HCT116 (cell line): ENCODE measurements at regions not wholly inside any gene's neighbourhood (a gene's known extent, or its start where the extent isn't known, plus 50 kb on each side); places are given as distances from the start of the nearest gene placed in this dataset.
"Not testable (repeated sequence)": the region's sequence is repeated elsewhere in the genome, so short reads cannot be mapped to it uniquely, and the experiment has no call there.

Experiments
- CBX3 ChIP-seq: IDR thresholded peaks from 2 replicates; pipeline ENCODE4 v1.6.1; 2012; ENCODE audit warnings: low read depth
- CTCF ChIP-seq, 3 experiments: fragments of 200-600 bp in 1 of 3; sonication (generic) in 1 of 3; IDR thresholded peaks in 2 of 3; conservative IDR thresholded peaks in 1 of 3; 2 replicates each; pipeline ENCODE4 v1.5.1; 2012 to 2017; ENCODE audit warnings: low read depth in 2 of 3, low read length in 2 of 3, antibody characterized with exemption in 1 of 3, borderline replicate concordance in 1 of 3, control low read depth in 1 of 3, mild to moderate bottlenecking in 1 of 3, mixed read lengths in 1 of 3, mixed run types in 1 of 3, moderate library complexity in 1 of 3; ENCODE audit not compliant: insufficient read depth in 1 of 3
- EZH2 ChIP-seq: fragments of 200-600 bp; sonication (generic); IDR thresholded peaks from 2 replicates; pipeline ENCODE4 v1.6.1; 2017; ENCODE audit warnings: antibody characterized with exemption, mixed run types
- POLR2A ChIP-seq: IDR thresholded peaks from 2 replicates; pipeline ENCODE4 v1.7.0; 2011; ENCODE audit warnings: borderline replicate concordance; ENCODE audit not compliant: insufficient read depth, insufficient read length; ENCODE audit errors: extremely low read depth
- POLR2AphosphoS5 ChIP-seq: IDR thresholded peaks from 2 replicates; pipeline ENCODE4 v1.6.1; 2011; ENCODE audit warnings: mild to moderate bottlenecking, low read depth, low read length, moderate library complexity
- SP1 ChIP-seq: IDR thresholded peaks from 2 replicates; pipeline ENCODE4 v1.6.1; 2012; ENCODE audit warnings: low read depth

DNA sequence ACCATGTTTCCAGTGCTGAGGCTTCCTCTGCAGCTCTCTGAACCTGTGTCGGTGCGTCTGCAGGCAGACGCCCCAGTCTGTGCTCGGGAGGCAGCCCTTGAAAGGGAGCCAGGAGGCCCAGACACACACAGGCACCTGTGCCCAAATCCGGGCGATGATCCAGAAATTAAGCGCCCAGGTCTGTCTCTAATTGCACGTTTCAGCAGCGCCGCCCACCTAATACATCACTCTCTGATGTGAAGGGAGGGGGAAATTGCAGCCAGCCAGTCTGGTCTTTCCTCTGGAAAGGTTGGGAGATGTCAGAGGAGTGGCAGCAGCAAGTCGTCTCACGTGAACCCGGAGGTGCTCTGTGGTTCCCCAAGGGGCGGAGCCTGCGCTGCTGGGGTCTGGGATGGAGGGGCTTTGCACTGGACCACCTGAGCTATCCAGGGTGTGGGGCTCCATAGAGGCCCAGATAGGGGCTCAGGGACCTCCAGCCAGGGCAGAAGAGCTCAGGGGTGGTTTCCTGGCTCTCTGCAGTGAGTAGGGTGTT lies 290.5 kb downstream of the ADGRD1 start:
- TF ChIP-seq CBX3; SP1; CTCF (IDR thresholded peaks at IDR 0.05 in 2 of 3, conservative IDR thresholded peaks at IDR 0.05 in 1 of 3; ENCODE audit: borderline replicate concordance in 1 of 3, insufficient read depth in 1 of 3, low read depth in 2 of 3, low read length in 2 of 3); POLR2A; EZH2; POLR2AphosphoS5: not testable (repeated sequence)
